Osteoblast (primary cell): ENCODE measurements at regions not wholly inside any gene's neighbourhood (a gene's known extent, or its start where the extent isn't known, plus 50 kb on each side); places are given as distances from the start of the nearest gene placed in this dataset.

Source experiments
- DNase-seq: peaks from one replicate; pipeline ENCODE4 v3.0.0; 2011; ENCODE audit warnings: low spot score, mixed read lengths; ENCODE audit not compliant: insufficient read length; ENCODE audit errors: missing footprints
- H2AFZ ChIP-seq: 2 replicates; pipeline ENCODE4 v1.6.0; 2011; ENCODE audit warnings: mild to moderate bottlenecking, low read length
- H3K27ac ChIP-seq: 2 replicates; pipeline ENCODE4 v1.5.1; 2011; ENCODE audit warnings: mild to moderate bottlenecking, low read depth, low read length, moderate library complexity
- H3K27me3 ChIP-seq: 2 replicates; pipeline ENCODE4 v1.6.0; 2012; ENCODE audit warnings: mild to moderate bottlenecking, control low read depth, inconsistent platforms, low read length, moderate library complexity; ENCODE audit not compliant: insufficient read depth
- H3K36me3 ChIP-seq: 2 replicates; pipeline ENCODE4 v1.5.1; 2011; ENCODE audit warnings: mild to moderate bottlenecking, low read length, control low read depth, moderate library complexity; ENCODE audit not compliant: insufficient read depth
- H3K4me1 ChIP-seq: 2 replicates; pipeline ENCODE4 v1.5.1; 2011; ENCODE audit warnings: mild to moderate bottlenecking, low read length, control low read depth, moderate library complexity; ENCODE audit not compliant: insufficient read depth
- H3K4me2 ChIP-seq: 2 replicates; pipeline ENCODE4 v1.6.0; 2011; ENCODE audit warnings: mild to moderate bottlenecking, low read length; ENCODE audit not compliant: insufficient read depth
- H3K4me3 ChIP-seq: fragments of 200-600 bp; sonication (generic); 3 replicates; pipeline ENCODE4 v1.5.1; 2012; ENCODE audit warnings: mild to moderate bottlenecking, low read length, inconsistent platforms; ENCODE audit not compliant: insufficient read depth
- H3K79me2 ChIP-seq: 2 replicates; pipeline ENCODE4 v1.6.0; 2012; ENCODE audit warnings: mild to moderate bottlenecking, low read length, control low read depth, inconsistent platforms; ENCODE audit not compliant: insufficient read depth
- H3K9me3 ChIP-seq: 2 replicates; pipeline ENCODE4 v1.5.1; 2011; ENCODE audit warnings: low read depth, low read length, control low read depth
- H4K20me1 ChIP-seq: 2 replicates; pipeline ENCODE4 v1.6.0; 2012; ENCODE audit warnings: mild to moderate bottlenecking, low read length, control low read depth; ENCODE audit not compliant: insufficient read depth
- CTCF ChIP-seq: IDR thresholded peaks from 2 replicates; pipeline ENCODE4 v1.5.1; 2011; ENCODE audit warnings: mild to moderate bottlenecking, low read depth, low read length, moderate library complexity; ENCODE audit errors: extremely low read depth

DNA sequence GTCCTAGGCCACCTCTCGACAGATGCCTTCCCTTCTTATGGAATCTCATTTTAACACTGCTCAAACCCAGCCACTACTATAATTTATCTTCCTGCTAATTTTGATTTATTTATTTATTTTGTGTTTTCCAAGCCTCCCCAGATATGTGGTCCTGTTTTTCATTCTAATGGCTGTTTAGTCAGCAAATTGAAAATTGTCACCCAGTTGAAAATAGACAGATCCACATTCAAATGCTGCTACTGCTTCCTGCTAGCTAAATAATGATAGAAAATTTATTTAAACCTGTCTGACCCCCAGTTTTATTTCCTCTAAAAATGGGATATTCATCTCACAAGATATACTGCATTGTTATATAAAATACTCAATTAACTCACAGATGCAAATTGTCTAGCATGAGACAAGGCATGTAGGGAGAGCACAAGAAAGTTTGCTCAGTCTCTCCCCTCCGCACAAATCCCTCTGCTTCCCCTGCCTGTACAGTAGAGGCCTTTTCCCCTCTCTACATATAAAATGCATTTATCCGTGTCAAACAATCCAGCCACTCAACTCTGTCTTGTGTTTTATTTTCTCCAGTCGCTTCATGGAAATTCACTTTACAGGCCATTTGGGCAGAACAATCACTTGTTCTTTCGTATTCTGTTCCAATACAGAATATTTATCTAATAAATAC is 389.9 kb downstream of the SOX11 start:
- Histone ChIP-seq H3K4me2 (no peak overlapping the region), H3K27ac (no peak overlapping the region), H2AFZ (no peak overlapping the region), H3K79me2 (no peaks in the 10 kb centered on the region), H3K36me3 (no peaks in the 10 kb centered on the region), H3K4me3 (no peak overlapping the region), H3K27me3 (no peaks in the 10 kb centered on the region), H3K4me1 (no peaks in the 10 kb centered on the region), H3K9me3 (no peaks in the 10 kb centered on the region), H4K20me1 (no peaks in the 10 kb centered on the region)
- no peak for DNase-seq
- no peak for TF ChIP-seq CTCF

GRCh38 chr2:6082625-6083018 is 390.4 kb downstream of the SOX11 start:
- no peak for TF ChIP-seq CTCF
- no peak for DNase-seq
- no peaks in the 10 kb centered on the region for H3K36me3 ChIP-seq

GRCh38 chr2:6083136-6083535 is 391.0 kb downstream of the SOX11 start:
- H3K4me3 ChIP-seq = no peak overlapping the region
- DNase-seq = no peak
- no peaks in the 10 kb centered on the region for H4K20me1 ChIP-seq
- no peak overlapping the region for H3K27ac ChIP-seq
- no peak for TF ChIP-seq CTCF
- H3K79me2 ChIP-seq = no peaks in the 10 kb centered on the region
- H3K4me2 ChIP-seq = no peak overlapping the region
- H3K27me3 ChIP-seq = no peaks in the 10 kb centered on the region
- peaks cover 4% of the 10 kb centered on the region for H3K9me3 ChIP-seq
- H2AFZ ChIP-seq = no peak overlapping the region
- H3K4me1 ChIP-seq = no peaks in the 10 kb centered on the region
- no peaks in the 10 kb centered on the region for H3K36me3 ChIP-seq

More at GRCh38 chr2:6082625-6083018, 390.4 kb downstream of the SOX11 start:
- no peak overlapping the region for H3K4me2 ChIP-seq
- no peak overlapping the region for H3K4me3 ChIP-seq
- no peak overlapping the region for H3K27ac ChIP-seq
- H3K4me1 ChIP-seq = no peaks in the 10 kb centered on the region
- no peaks in the 10 kb centered on the region for H3K79me2 ChIP-seq
- no peaks in the 10 kb centered on the region for H3K27me3 ChIP-seq
- H2AFZ ChIP-seq = no peak overlapping the region
- peaks cover 2% of the 10 kb centered on the region for H3K9me3 ChIP-seq
- H4K20me1 ChIP-seq = no peaks in the 10 kb centered on the region

- H3K4me3 ChIP-seq = no peak overlapping the region
- no peaks in the 10 kb centered on the region for H3K36me3 ChIP-seq
- TF ChIP-seq CTCF = no peak
- no peak overlapping the region for H3K27ac ChIP-seq
- no peak for DNase-seq
- peaks cover 7% of the 10 kb centered on the region for H3K9me3 ChIP-seq
- no peaks in the 10 kb centered on the region for H4K20me1 ChIP-seq
- H3K27me3 ChIP-seq = no peaks in the 10 kb centered on the region
- H2AFZ ChIP-seq = no peak overlapping the region
- no peak overlapping the region for H3K4me2 ChIP-seq
- no peaks in the 10 kb centered on the region for H3K79me2 ChIP-seq
- no peaks in the 10 kb centered on the region for H3K4me1 ChIP-seq
Observed at GRCh38 chr2:6089474-6089873, 397.3 kb downstream of the SOX11 start.
